Renal pelvis (tissue), 1 donor: ENCODE measurements at regions not wholly inside any gene's neighbourhood (a gene's known extent, or its start where the extent isn't known, plus 50 kb on each side); places are given as distances from the start of the nearest gene placed in this dataset.

Experiments
- DNase-seq: peaks from one replicate; pipeline ENCODE4 v3.0.0-alpha.2; 2013

- no peak for DNase-seq
Observed at GRCh38 chr16:79370736-79371135, 229.8 kb downstream of the MAF start.

GRCh38 chr16:79369796-79370195 is 230.7 kb downstream of the MAF start:
- DNase-seq, result no peak

- no peak for DNase-seq
Observed at GRCh38 chr16:79367822-79368221, 232.7 kb downstream of the MAF start.

GRCh38 chr16:79366635-79367034 is 233.9 kb downstream of the MAF start:
- no peak for DNase-seq

GRCh38 chr16:79365702-79366101 is 234.8 kb downstream of the MAF start:
- DNase-seq, result no peak

GRCh38 chr16:79363484-79363883 is 237.1 kb downstream of the MAF start:
- no peak for DNase-seq

DNA sequence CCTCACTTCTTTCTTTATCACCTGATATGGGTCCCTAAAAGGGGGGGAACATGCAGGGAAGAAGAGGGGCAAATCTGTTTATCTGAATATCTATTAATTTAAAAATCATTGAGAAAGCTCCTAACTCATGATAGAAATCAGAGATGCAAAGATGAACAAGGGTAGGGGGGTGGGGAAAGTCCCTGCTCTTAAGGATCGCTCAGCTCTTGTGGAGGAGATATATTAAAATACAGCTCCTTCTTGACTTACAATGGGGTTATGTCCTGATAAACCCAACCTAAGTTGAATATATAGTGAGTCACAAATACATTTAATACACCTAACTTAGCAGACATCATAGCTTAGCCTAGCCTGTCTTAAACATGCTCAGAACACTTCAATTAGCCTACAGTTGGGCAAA is 237.5 kb downstream of the MAF start:
- no peak for DNase-seq

GRCh38 chr16:79362300-79362970 is 238.1 kb downstream of the MAF start:
- no peak for DNase-seq

- no peak for DNase-seq
Observed at GRCh38 chr16:79361132-79361751, 239.3 kb downstream of the MAF start.

- no peak for DNase-seq
Observed at GRCh38 chr16:79360267-79360666, 240.3 kb downstream of the MAF start.

- no peak for DNase-seq
Observed at GRCh38 chr16:79359082-79359481, 241.5 kb downstream of the MAF start.

- DNase-seq, result no peak
Observed at GRCh38 chr16:79358188-79358587, 242.3 kb downstream of the MAF start.

GRCh38 chr16:79355600-79356358 is 244.8 kb downstream of the MAF start:
- no peak for DNase-seq

GRCh38 chr16:79351927-79352326 is 248.6 kb downstream of the MAF start:
- DNase-seq, result no peak

- DNase-seq, result no peak
Observed at GRCh38 chr16:79349803-79350202, 250.7 kb downstream of the MAF start.

DNA sequence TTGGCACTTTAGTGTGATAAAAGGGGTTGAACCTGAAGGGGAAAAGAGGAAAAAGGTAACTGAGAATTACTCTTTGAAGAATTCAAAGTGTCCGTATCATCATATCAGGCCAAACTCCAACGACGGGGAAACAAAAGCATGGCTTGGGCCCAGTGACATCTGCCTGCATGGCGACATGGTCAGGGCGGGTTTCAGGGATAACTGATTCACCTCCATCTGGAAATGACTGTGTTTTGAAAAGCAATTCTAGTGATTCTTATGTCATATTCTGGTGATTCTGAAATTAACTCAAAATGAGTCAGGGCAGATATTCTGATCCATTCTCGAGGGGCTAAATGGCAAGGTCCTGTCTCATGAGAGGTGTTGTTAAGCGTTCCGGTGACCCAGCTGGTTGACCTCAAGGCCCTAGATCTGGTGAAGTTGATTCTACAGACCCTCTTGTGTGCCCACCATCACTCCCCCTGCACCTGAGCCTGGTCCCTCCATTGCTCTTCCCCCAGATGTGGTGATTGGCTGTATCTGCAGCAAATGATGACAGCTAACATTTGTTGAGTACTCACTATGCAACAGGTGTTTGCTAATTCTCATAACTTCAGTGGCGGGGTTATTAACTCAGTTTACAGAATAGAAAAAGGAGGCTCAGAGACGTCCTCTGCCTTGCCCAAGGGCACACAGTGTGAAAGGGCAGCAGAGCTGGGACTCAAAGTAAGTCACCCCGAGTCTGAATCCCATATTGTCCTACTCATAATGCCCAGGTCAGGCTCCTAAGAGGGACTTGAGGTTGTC is 251.8 kb downstream of the MAF start:
- DNase-seq, result no peak

- no peak for DNase-seq
Observed at GRCh38 chr16:79347277-79347676, 253.3 kb downstream of the MAF start.

- DNase-seq, result no peak
Observed at GRCh38 chr16:79339863-79340262, 260.7 kb downstream of the MAF start.

- no peak for DNase-seq
Observed at GRCh38 chr16:79337906-79338305, 262.6 kb downstream of the MAF start.

DNA sequence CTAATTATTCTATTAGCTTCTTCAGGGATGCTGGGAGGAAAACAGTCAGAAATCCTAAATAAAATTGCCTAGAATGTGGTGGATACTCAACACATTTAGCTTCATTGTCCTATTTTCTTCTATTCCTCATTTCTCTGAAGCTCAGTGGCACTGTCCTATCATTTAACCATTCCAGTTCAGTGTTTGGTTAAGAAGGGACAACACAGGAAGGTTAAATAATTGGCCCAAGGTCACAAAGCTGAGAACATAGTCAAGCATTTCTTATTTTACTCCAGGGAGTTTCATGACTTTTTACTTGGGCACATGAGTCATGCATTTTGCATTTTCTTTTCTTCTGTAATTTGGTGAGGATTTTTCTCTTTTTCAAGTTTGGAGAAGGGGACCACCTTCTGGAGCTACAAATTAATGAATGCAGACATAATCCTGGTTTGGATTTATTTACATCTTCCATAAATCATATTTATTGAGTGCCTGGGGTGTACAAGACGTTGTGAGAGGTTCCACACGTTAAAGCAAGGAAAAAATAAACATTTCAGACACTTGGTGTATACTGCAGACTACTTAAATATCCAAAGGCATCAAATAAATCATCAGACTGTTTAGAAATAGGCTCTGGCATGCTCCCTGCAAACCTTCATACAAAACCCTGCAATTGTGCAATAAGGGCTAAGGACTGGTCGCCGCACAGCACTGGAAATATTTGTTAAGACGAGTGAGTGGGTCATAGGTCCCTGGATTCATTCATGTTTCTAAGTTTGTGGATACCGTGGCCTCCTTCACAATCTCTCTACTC is 263.9 kb downstream of the MAF start:
- no peak for DNase-seq

- no peak for DNase-seq
Observed at GRCh38 chr16:79334127-79334526, 266.4 kb downstream of the MAF start.

- no peak for DNase-seq
Observed at GRCh38 chr16:79331066-79331465, 269.5 kb downstream of the MAF start.
